GM21423 (cell line): ENCODE measurements at regions not wholly inside any gene's neighbourhood (a gene's known extent, or its start where the extent isn't known, plus 50 kb on each side); places are given as distances from the start of the nearest gene placed in this dataset.
"Not testable (repeated sequence)": the region's sequence is repeated elsewhere in the genome, so short reads cannot be mapped to it uniquely, and the experiment has no call there.

ENCODE experiments used
- ATAC-seq: cut with Tn5 transposase; IDR thresholded peaks from one replicate; pipeline ENCODE4 v1.9.1; 2021; ENCODE audit warnings: mild to moderate bottlenecking, moderate library complexity; ENCODE audit not compliant: unreplicated experiment

DNA sequence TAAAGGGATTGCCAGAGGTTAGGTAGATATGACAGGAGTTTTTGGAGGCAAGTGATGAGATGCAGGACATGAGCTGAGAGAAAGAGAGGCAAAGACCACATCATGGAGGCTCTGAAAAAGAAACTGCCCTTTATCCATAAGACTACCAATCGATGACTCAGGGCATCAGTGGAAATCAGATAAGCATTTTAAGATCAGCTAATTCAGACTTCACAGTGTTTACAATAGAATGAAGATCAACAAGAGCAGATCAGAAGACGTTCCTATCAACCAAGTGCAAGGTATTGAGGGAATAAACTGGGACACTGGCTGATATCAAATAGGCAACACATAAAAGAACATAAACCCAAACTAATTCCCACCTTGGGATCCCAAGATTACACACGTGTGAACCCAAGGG is 227.2 kb downstream of the SLCO4C1 start:
- no peak for ATAC-seq

- ATAC-seq: no peak
These were observed 246.6 kb downstream of the SLCO4C1 start for GRCh38 chr5:102049517-102049916.

DNA sequence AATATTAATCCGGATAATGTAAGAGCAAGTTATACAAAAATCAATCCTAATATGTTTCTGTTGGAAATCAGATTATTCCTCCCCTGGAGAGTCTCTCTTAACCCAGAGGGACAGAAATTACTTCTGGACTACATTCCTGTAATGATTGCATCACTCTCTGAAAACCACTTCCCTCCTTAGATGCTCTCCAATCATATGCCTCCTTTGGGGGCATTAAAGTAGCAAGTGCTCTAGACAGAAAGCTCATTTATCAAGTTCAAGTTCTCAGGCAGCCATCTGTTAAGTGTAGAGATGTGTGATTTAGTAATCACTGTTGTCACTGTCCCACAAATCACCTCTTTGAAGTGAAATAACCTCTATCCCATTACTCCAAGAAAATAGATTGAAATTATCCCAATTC is 247.1 kb downstream of the SLCO4C1 start:
- ATAC-seq: no peak

GRCh38 chr5:102047073-102047472 is 249.0 kb downstream of the SLCO4C1 start:
- ATAC-seq: not testable (repeated sequence)

- ATAC-seq: no peak
These were observed 255.8 kb downstream of the SLCO4C1 start for GRCh38 chr5:102040326-102040725.

GRCh38 chr5:102036927-102037326 is 259.2 kb downstream of the SLCO4C1 start:
- no peak for ATAC-seq

DNA sequence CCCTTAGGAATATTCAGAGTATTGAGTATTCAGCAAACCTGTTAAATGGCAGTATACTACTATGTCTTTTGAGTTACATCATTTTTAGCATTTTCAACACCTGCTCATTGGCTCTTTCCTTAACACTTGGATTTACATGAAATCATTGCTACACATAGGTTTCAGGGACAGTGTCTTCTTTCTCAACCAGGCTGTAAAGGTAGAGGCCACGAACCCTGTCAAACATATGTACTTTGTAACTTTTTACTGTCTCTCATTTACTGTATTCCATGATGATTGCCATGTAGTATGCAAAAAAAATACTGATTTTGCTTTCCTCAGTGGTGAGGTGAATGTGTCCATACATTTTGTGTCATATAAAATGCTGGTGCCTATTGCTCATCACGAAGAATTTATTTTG is 264.4 kb downstream of the SLCO4C1 start:
- ATAC-seq: no peak

DNA sequence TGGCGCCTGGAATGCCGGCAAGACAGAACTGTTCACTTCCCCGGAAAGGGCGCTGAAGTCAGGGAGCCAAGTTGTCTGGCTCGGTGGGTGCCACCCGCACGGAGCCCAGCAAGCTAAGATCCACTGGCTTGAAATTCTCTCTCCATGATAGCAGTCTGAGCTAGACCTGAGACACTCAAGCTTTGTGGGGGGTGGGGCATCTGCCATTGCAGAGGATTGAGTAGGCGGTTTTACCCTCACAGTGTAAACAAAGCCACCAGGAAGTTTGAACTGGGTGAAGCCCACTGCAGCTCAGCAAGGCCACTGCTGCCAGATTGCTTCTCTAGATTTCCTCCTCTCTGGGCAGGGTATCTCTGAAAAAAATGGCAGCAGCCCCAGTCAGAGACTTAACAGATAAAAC is 277.4 kb downstream of the SLCO4C1 start:
- ATAC-seq: no peak

GRCh38 chr5:102018279-102018678 is 277.8 kb downstream of the SLCO4C1 start:
- no peak for ATAC-seq

DNA sequence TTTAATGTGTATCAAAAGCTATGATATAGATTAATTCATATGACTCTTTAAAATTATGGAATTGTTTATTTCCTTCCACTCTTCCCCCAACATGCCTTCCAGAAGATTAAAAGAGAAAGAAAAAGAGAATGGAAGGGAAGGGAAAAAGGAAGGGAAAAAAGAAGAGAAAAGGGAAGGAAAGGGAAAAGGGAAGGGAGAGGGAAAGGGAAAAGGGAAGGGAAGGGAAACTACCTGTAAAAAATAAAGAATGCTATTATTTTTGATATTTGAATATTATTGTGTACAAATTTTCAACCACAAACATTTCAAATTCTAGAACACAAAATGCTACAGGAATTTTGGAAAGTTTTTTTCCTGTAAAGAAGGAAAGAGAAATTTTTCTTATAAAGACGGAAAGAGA is 281.7 kb downstream of the SLCO4C1 start:
- ATAC-seq: no peak

DNA sequence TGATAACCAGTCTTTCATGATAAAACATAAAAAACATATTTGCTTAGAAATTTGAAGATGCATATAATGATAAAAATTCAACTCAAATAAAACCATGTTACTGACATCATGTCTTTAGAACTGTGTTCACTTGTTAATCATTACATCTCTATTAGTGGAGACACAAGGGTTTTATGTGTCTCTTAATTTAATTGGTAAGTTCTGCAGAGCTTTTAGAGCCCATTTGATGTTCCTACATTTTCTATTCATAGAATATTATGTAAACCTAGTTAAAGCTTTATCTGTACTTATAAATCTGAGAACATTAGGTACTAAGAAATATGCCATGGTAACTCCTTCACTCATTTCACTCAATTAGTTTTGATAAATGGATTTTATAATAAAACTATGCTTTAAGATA is 285.4 kb downstream of the SLCO4C1 start:
- ATAC-seq: no peak

DNA sequence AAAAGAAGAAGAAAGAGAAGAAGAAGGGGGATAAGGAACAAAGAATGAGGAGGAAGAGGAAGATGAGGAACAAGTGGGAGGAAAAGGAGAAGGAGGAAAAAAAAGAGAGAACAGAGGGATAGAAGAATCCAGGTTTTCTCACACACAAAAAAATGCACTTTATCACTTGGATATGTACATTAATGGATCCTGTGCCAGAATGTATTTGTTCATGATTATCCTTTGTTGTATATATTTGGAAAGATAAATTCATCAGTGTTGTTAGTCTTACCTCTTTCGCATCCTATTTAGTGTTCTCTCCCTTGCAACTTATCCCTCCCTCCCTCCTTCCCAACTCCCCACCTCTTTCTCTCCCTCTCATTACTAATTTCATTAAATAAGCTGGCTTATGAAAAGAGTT is 298.8 kb downstream of the SLCO4C1 start:
- no peak for ATAC-seq

DNA sequence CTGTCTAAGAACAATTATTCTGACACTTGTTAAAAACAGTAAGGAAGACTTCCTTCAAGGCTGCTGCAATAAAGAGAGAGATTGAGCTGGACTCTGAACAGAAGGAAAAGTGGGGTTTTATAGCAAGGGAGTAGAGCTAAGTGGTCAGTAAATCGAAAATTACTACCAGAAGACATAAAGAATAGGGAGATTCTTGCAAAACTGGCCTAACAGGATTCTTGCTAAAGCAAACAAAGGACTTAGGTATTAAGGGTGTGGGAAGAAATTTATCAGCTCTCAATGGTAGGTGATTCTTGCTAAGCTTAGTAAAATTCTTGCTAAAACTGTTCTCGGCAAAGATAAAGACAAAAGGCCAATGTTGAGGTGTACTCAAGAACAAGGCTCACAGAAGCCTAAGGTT is 300.5 kb downstream of the SLCO4C1 start:
- ATAC-seq: no peak

- ATAC-seq: no peak
These were observed 304.6 kb downstream of the SLCO4C1 start for GRCh38 chr5:101991486-101991885.

GRCh38 chr5:101989659-101990058 is 306.4 kb downstream of the SLCO4C1 start:
- no peak for ATAC-seq

DNA sequence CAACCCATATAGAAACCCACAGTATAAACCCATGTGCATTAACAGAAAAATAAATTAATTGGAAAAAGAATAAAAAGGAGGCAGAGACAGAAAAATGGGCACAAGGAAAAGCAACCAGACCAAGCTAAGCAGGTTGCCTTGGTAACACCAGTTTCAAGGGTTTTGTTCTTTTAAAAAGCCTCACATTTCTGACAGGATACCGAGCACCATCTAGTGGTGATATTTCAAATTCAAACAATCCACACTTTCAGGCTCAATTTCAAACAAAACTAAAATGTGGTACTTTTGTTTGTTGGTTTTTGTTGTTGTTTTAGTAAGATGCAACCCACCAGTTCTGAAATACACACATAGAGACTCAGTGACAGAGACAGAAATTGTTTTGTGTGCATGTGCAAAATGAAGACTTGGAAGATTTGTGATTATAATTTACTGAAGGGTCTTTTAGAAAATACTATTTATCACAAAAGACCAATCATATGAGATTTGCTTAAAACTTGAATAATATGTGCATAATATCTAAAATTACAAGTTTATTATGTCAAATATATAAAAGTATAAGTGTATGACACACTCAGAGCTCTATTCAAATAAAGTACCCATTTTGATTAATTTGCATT is 318.2 kb downstream of the SLCO4C1 start:
- peak; percentile 94 for ATAC-seq

GRCh38 chr5:101976933-101977332 is 319.2 kb downstream of the SLCO4C1 start:
- no peak for ATAC-seq

DNA sequence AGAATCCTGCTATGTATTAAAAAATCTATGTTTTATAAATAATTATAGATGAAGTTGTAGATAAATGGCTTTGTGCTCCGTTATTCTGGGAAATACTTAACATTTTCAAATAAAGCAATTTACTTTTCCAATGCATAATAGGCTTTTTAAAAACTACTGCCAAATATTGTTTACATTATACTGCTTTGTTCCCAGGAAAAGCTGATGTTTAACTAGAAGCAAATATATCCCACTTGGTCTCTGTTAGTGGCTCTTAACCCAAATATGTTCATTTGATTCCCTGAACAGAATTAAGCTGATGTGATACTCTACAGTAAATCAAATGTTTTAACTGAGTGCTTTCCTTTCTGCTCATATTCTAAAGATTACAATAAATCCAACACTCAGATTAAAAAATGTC is 326.3 kb downstream of the SLCO4C1 start:
- ATAC-seq: no peak

DNA sequence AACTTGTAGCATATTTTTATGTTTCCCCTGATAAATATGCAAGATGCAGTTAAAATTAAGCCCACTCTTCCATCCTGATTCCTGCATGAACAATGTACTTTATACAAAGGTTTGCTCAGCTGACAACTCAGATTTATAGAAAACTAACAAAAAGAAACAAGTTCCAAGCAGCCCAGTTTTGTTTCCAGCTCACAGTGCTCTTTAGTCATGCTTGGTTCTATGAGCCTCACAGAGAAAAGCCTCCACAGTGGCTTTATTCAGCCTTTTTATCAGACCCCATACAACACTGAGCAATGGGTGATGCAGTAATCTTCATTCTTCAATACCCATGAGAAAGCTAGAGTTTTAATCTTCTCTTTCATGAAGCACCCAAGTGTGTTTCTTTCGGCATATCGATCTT is 329.6 kb downstream of the SLCO4C1 start:
- ATAC-seq: no peak

DNA sequence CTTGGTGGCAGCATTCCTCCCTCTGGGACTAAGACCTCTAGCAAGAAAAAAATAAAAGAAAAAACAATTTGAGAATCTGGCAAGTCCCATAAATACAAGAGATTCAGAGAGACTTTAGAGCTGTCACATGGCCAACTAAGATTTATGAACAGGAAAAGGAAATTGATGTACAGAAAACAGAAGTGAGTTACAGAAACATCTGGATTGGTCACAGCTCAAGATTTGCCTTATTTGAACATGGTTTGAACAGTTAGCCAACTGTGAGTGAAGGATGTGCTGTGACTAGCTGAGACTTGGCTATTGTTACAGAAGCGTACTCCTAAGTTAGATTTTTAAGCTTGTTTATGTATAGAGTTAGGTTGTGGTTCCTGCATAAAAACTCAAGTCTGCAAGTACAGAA is 340.2 kb downstream of the SLCO4C1 start:
- no peak for ATAC-seq

DNA sequence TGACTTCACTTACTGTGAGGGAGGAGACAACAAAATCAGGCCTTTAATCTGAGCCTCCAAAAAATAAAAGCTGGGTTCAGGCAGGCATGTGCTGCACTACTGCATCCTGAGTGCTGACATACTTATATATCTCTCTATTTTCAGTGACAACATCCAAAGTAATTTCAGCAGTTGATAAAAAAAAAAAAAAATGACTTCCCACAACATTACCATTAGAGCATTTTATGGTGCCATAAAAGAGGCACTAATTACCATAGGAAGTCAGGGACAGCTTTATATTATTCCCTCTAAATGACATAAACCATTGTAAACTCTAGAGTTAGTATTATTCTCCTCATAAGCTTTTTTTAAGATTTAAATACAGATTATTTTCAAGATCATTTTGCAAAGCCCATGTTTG is 346.1 kb downstream of the SLCO4C1 start:
- no peak for ATAC-seq

DNA sequence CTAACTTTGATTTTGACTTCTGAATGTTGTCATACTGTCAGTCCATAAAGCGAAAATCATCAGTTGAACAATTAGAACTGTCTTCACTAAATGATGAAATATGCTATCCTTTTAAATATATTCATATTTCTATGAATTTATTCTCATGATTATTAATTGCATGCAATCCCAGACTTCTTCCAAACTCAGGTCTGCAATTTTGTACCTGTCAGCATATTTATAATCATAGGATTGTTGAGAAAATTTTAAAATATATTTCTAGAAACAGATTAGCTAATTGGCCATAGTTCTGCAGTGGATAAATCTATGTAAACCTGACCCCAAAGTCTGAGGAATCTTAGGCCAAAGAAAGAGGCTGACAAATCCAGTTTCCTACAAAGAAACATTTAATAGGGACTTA is 347.5 kb downstream of the SLCO4C1 start:
- no peak for ATAC-seq

DNA sequence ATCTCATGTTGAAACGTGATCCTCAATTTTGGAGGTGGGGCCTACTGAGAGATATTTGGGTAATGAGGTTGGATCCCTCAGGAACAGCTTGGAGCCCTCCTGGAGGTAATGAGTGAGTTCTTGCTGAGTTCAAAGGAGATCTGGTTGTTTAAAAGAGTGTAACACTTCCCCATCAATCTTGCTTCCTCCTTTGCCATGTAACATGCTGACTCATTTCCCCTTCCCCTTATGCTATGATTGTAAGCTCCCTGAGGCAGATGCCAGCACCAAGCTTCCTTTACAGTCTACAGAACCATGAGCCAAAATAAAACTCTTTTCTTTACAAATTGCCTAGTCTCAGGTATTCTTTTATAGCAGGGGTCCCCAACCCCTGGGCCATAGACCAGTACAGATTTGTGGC is 352.3 kb downstream of the SLCO4C1 start:
- no peak for ATAC-seq
